HG03159 (cell line): ENCODE measurements at regions not wholly inside any gene's neighbourhood (a gene's known extent, or its start where the extent isn't known, plus 50 kb on each side); places are given as distances from the start of the nearest gene placed in this dataset.

ENCODE experiments used
- ATAC-seq: cut with Tn5 transposase; IDR thresholded peaks from one replicate; pipeline ENCODE4 v1.9.1; 2021; ENCODE audit warnings: mild to moderate bottlenecking, moderate library complexity; ENCODE audit not compliant: unreplicated experiment

- ATAC-seq = no peak
Observed at GRCh38 chr4:141395919-141396318, 175.2 kb downstream of the ZNF330 start.

DNA sequence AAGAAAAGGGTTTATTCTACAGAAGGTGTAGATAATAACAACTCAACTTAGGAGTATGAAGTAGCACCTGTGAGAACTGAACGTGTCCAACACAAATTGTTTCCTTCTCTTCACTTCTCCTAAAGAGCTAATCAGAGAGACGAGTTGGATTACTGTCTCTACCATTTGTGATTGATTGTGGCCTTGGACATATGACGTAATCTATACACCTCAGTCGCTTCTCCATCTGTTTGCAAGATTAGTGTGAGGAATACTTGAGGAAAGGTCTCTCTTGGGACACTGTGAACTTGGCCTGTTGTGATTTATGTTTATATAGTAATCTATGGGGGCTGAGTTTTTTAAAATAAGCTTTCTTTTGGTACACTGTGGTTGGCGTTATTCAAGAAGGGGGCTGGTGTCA, 182.0 kb downstream of the ZNF330 start:
- no peak for ATAC-seq

- ATAC-seq = no peak
Observed at GRCh38 chr4:141403782-141404181, 183.1 kb downstream of the ZNF330 start.

- ATAC-seq = no peak
Observed at GRCh38 chr4:141406237-141406636, 185.5 kb downstream of the ZNF330 start.

GRCh38 chr4:141409556-141409955, 188.9 kb downstream of the ZNF330 start:
- ATAC-seq = no peak

DNA sequence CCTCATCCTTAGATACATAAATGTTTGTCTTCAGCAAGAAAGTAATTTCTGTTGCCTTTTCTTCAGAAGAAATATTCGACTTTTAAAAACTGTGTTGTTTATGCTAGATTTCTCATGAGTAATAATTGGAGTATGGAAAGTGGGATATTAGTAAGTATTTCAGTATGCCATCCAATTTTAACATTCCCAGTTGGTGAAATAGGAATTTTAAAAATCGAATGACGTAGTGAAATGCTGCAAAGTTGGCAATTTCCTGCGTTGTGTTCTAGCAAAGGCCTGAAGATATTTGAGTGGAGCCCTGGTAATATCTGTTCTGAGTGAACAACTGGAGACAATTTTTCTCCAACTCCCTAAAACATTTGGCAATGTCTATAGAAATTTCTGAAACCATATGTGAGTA, 190.1 kb downstream of the ZNF330 start:
- ATAC-seq = no peak

DNA sequence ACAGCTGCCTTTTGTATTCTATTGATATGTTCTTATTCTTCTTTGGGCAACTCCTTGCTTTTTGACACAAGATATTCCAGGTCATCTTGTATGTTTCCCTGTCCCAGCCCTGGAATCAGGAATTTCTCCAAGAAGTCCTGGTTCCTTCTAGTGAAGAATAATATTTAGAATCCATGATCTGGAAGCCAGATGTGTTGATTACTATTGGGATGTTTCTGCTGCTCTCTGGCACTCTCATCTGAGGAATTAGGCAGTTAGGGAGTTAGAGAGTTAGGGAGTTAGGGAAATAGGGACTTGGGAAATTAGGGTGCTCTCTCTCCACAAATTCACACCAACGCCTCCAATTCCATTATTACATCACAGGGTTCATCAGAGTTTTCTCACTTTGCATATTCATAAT, 191.2 kb downstream of the ZNF330 start:
- no peak for ATAC-seq

DNA sequence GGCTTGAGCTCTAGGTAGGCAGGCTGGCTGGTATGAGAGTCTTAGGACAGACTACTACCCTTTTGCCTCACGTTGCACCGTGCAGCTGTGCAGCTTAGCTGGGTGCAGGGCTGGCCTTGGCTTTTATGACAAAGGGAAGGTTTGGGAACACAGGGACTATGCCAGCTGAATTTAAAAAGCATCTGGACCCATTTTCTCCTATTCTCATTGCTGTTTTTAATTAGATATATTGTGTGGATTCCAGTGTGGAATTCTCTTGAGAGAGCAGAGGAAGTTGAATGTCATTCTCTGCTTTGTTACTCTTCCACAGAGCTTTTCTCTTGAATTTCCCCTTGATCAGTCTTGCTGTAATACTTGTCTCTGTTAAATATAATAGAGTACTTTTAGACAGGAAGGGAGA, 192.7 kb downstream of the ZNF330 start:
- ATAC-seq = no peak

- no peak for ATAC-seq
Observed at GRCh38 chr4:141415651-141416050, 195.0 kb downstream of the ZNF330 start.

DNA sequence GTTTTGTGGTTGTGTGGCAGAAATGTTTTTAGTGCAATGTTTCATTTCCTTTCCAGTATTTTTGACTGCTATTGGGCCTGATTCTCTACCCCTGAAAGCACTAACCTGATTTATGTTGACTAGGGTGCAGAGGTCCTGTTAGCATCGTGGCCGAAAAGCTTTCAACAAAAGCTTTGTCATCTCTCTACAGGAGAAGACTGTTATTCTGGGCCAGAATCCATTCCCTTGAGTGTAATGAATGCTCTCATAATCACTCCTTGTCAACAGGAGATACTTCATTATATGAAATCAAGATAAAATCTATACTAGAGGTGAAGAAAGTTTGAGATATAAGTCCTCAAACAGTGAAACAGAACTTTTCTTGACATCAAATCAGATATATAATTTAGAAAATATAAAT, 195.5 kb downstream of the ZNF330 start:
- ATAC-seq = no peak

DNA sequence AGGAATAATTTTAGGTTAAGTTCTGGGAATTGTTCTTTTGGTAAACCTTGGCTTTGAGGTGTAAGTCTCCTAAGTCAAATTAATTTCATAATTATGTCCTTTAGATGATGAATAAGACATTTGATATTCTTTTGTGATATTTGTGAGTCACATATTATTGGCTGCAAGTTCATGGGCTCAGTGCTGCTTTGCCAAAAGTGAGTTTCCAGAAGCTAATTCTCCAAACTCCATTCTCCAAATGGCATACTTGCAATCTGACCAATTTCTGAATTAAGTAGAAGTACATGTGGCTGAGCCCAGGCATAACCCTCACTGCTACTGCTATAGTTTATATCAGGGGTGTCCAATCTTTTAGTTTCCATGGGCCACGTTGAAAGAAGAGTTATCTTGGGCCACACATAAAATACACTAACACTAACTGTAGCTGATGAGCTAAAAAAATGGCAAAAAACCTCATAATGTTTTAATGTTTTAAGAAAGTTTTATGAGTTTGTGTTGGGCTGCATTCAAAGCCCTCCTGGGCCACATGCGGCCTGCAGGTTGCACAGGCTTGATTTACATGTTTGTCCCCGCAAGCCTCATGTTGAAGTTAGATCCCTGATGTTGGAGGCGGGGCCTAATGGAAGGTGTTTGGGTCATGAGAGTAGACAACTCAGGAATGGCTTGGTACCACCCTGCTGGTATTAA, 196.1 kb downstream of the ZNF330 start:
- ATAC-seq = no peak

DNA sequence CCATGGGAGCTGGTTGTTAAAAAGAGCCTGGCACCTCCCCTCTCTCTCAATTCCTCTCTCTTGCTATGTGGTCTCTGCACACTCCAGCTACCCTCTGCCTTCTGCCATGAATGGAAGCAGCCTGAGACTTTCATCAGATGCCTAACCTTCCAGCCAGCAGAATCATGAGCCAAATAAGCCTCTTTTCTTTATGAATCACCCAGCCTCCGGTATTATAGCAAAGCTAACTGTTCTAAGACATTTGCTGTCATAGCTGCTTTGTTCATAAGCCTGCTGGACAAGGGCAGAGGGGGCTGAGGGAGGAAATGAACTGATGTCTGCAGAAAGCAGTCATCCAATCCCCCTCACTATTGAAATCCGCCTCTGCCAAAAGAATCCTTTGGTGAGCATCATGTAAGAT, 196.7 kb downstream of the ZNF330 start:
- ATAC-seq = no peak

GRCh38 chr4:141425124-141425523, 204.4 kb downstream of the ZNF330 start:
- no peak for ATAC-seq

- ATAC-seq = no peak
Observed at GRCh38 chr4:141427726-141428296, 207.1 kb downstream of the ZNF330 start.

- no peak for ATAC-seq
Observed at GRCh38 chr4:141429933-141430332, 206.4 kb upstream of the IL15 start.

DNA sequence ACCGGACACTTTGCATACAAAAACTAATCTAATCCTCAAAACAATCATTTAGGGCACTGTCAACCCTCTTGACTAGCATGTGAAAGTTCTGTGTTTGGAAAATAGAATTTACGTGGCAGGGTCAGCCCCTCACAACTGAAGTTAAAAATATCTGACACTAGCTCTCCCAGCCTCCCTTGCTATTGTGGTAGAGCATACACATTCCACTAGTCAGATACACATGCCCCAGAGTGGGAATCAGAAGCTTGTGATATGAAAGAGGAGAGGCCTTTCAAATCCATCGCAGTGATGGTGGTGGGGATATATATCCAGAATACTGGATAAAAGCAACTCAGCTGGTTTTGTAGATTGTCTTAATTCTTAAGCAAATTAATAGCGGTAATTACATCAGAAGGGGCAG, 205.7 kb upstream of the IL15 start:
- no peak for ATAC-seq

DNA sequence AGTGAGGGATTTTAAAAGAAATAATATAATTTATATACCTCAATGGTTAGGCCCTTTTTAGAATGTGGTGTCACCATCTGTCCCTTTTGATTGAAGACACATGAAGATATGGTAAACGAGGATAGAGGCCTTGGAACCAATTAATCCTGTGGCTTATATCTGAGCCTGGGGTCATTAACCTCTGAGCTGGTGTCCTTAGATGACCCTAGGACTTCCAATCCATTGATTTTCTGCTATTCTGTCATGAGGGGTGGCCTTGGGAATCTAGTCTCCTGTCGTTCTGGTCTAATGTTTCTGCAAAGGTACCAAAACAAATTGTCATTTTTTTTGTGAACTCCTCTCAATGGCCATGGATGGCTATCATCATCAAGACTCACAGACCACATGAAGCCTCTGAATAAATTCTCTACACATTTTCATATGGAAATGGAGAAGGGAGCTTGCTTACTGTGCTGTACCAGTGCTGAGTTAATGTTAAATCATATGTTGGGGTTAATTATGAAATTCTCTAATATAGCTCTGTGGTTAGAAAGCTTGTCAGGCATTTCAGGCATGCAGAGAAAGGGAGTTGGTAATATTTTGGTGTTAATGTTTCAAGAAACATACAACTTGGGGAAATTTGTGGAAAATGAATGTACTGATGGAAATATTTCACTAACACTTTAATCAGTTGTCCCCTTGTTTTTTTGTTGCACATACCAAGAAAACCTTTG, 204.2 kb upstream of the IL15 start:
- no peak for ATAC-seq

- no peak for ATAC-seq
Observed at GRCh38 chr4:141435446-141436225, 200.7 kb upstream of the IL15 start.

DNA sequence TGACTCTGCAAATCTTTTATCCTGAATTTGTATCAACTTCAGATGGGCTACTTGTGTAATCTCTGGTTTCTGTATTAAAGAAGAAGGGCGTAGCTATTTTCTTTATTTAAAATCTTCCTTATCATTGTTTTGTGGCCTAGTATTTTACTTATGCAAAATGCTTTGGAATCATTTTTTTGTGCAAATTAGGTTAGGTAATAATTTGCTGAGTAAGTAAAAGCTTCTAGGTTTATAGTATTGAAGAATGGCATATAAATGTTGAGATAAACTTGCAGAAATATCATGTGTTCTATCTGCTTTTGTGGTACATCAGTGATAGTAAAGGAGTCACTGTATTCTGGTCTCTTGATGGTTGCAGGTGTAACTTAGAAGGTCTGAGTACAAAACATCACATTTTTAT, 197.2 kb upstream of the IL15 start:
- no peak for ATAC-seq

GRCh38 chr4:141447761-141448160, 188.6 kb upstream of the IL15 start:
- ATAC-seq = no peak

DNA sequence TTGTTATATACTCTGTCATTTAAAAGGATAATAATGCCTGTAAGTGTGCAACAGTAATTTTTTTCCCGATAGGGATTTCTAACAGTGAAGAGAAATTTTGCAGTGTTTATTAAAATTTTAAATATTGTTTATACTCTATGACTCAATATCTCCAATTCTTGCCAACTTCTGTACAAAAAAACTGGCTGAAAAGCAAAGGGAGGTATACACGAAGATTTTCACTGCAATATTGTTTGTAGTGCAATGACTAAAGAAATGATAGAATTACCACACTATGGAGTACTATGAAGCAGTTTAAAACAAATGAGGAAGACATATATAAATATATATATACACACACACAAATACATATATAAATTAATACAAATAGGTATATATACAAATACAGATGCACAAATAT, 187.9 kb upstream of the IL15 start:
- no peak for ATAC-seq

- ATAC-seq = no peak
Observed at GRCh38 chr4:141449927-141450326, 186.5 kb upstream of the IL15 start.
